ENCODE measurements at regions not wholly inside any gene's neighbourhood (a gene's known extent, or its start where the extent isn't known, plus 50 kb on each side); places are given as distances from the start of the nearest gene placed in this dataset.

DNA sequence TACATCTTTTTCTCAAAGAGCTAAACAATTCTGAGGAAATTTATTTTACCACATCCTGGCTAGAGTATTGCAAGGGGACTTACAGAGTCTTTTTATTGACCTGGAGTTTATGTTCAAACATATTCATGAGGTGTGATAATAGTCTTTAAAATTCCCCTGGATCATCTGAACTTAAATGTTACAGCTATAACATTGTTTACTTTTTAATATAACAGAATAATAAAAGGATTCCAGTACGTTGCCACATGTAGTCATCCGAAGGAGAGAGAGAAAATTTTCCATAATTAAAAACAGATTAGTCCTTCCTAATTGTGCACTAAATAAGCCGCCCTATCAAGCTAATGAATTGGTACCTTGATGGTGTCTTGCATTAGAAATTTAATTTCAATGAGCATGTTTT, 765.4 kb upstream of the MAP3K7 start:
- Histone ChIP-seq H3K4me1 (no peaks in the 10 kb centered on the region), H3K4me3 (no peak overlapping the region), H3K27me3 (no peaks in the 10 kb centered on the region), H3K9me3 (no peaks in the 10 kb centered on the region), H3K27ac (no peak overlapping the region), H3K36me3 (no peaks in the 10 kb centered on the region)
- no peak for DNase-seq
- TF ChIP-seq, protein P1, sequence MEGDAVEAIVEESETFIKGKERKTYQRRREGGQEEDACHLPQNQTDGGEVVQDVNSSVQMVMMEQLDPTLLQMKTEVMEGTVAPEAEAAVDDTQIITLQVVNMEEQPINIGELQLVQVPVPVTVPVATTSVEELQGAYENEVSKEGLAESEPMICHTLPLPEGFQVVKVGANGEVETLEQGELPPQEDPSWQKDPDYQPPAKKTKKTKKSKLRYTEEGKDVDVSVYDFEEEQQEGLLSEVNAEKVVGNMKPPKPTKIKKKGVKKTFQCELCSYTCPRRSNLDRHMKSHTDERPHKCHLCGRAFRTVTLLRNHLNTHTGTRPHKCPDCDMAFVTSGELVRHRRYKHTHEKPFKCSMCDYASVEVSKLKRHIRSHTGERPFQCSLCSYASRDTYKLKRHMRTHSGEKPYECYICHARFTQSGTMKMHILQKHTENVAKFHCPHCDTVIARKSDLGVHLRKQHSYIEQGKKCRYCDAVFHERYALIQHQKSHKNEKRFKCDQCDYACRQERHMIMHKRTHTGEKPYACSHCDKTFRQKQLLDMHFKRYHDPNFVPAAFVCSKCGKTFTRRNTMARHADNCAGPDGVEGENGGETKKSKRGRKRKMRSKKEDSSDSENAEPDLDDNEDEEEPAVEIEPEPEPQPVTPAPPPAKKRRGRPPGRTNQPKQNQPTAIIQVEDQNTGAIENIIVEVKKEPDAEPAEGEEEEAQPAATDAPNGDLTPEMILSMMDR (IDR thresholded peaks at IDR 0.05), result no peak
- intact Hi-C loops (cut with DNase I; ENCODE audit: low total_unique reads), result no loop called here

- Histone ChIP-seq H3K36me3 (no peaks in the 10 kb centered on the region), H3K4me3 (no peak overlapping the region), H3K27me3 (no peaks in the 10 kb centered on the region), H3K27ac (no peak overlapping the region), H3K4me1 (no peaks in the 10 kb centered on the region), H3K9me3 (no peaks in the 10 kb centered on the region)
- no peak for DNase-seq
- TF ChIP-seq, protein P1 (IDR thresholded peaks at IDR 0.05), result no peak
- intact Hi-C loops (cut with DNase I; ENCODE audit: low total_unique reads), result no loop called here
These were observed 763.5 kb upstream of the MAP3K7 start for GRCh38 chr6:91350146-91350908.

DNA sequence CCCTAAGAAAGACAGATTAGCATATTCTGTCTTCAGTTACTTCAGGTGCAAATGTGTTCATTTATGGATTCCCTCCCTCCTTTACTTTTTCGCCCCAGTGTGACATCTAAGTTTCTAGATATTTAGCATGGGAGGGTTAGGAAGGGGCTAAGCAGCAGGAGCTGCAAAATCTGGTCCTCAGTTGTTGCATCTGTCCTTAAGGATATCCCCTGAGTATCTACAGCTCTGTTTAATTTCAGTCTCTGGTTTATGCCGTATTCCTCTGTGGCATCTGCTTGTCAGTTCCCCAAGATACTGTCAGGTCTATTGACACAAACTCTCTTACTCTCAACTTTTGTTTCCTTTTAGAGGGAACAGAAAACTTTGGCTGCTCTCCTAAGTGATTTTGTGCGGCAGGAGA, 754.6 kb upstream of the MAP3K7 start:
- no peak for DNase-seq
- intact Hi-C loops (cut with DNase I; ENCODE audit: low total_unique reads), result no loop called here
- H3K9me3 ChIP-seq, result no peaks in the 10 kb centered on the region
- TF ChIP-seq, protein P1 (IDR thresholded peaks at IDR 0.05), result no peak
- no peaks in the 10 kb centered on the region for H3K4me1 ChIP-seq
- H3K27ac ChIP-seq, result no peak overlapping the region
- H3K27me3 ChIP-seq, result no peaks in the 10 kb centered on the region
- no peak overlapping the region for H3K4me3 ChIP-seq
- no peaks in the 10 kb centered on the region for H3K36me3 ChIP-seq

DNA sequence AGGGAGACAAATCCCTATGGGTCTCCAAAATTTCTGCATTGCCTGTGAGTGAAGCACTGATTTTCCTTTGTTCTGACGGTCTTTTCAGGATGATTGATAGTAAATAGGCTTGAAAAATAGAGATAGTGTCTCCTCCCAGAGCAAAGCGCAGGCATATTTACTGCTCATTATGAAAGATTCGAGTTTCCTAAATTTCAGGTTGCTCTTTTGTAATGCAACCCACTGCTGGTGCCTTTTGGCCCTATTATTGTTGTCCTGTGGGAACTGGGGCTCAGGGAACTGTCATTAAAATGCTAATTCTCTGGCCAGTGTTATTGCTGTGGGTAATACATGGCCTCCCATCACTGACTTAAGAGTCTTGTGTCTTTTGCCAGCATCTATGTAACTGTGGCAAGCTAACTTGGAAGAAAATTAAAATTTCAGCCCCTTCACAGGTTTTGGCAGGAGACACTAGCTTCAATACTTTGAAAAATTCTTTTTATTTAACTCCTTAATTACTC, 754.1 kb upstream of the MAP3K7 start:
- Histone ChIP-seq H3K9me3 (no peaks in the 10 kb centered on the region), H3K27me3 (no peaks in the 10 kb centered on the region), H3K27ac (no peak overlapping the region), H3K36me3 (no peaks in the 10 kb centered on the region), H3K4me3 (no peak overlapping the region), H3K4me1 (no peaks in the 10 kb centered on the region)
- intact Hi-C loops (cut with DNase I; ENCODE audit: low total_unique reads), result no loop called here
- DNase-seq, result no peak
- TF ChIP-seq, protein P1 (IDR thresholded peaks at IDR 0.05), result no peak

- Histone ChIP-seq H3K36me3 (no peaks in the 10 kb centered on the region), H3K27ac (no peak overlapping the region), H3K4me1 (no peaks in the 10 kb centered on the region), H3K4me3 (no peak overlapping the region), H3K9me3 (no peaks in the 10 kb centered on the region), H3K27me3 (no peaks in the 10 kb centered on the region)
- intact Hi-C loops (cut with DNase I; ENCODE audit: low total_unique reads), result no loop called here
- DNase-seq, result no peak
- TF ChIP-seq, protein P1 (IDR thresholded peaks at IDR 0.05), result peak in 1 of 2 experiments; percentile 7
These were observed 751.1 kb upstream of the MAP3K7 start for GRCh38 chr6:91337967-91338366.
